ENCODE measurements at regions not wholly inside any gene's neighbourhood (a gene's known extent, or its start where the extent isn't known, plus 50 kb on each side); places are given as distances from the start of the nearest gene placed in this dataset.

- H3K27ac ChIP-seq (ENCODE audit: low read depth, low read length) = no peak overlapping the region
- no peak overlapping the region for H3K4me3 ChIP-seq (ENCODE audit: low read depth in 1 of 5, low read length in 5 of 5)
- H3K36me3 ChIP-seq (ENCODE audit: control insufficient read depth in 5 of 5, insufficient read depth in 5 of 5, low read length in 5 of 5) = no peaks in the 10 kb centered on the region
- H3K9me3 ChIP-seq (ENCODE audit: control insufficient read depth in 5 of 5, low read length in 5 of 5) = no peaks in the 10 kb centered on the region
- H3K4me1 ChIP-seq (ENCODE audit: control insufficient read depth in 5 of 5, insufficient read depth in 5 of 5, low read length in 5 of 5) = no peaks in the 10 kb centered on the region
- H3K9ac ChIP-seq (ENCODE audit: low read length in 5 of 5) = no peak overlapping the region
- peaks cover 0 to 2% (median 0%) of the 10 kb centered on the region in 5 donors for H3K27me3 ChIP-seq (ENCODE audit: control insufficient read depth in 5 of 5, insufficient read depth in 4 of 5, low read length in 5 of 5)
Observed at GRCh38 chr21:35548904-35549615, 500.0 kb upstream of the RUNX1 start.

- Histone ChIP-seq H3K4me3 (ENCODE audit: low read depth in 1 of 5, low read length in 5 of 5) (no peak overlapping the region), H3K36me3 (ENCODE audit: control insufficient read depth in 5 of 5, insufficient read depth in 5 of 5, low read length in 5 of 5) (no peaks in the 10 kb centered on the region), H3K27me3 (ENCODE audit: control insufficient read depth in 5 of 5, insufficient read depth in 4 of 5, low read length in 5 of 5) (peaks cover 0 to 2% (median 0%) of the 10 kb centered on the region in 5 donors), H3K9ac (ENCODE audit: low read length in 5 of 5) (no peak overlapping the region), H3K9me3 (ENCODE audit: control insufficient read depth in 5 of 5, low read length in 5 of 5) (no peaks in the 10 kb centered on the region), H3K27ac (ENCODE audit: low read depth, low read length) (no peak overlapping the region), H3K4me1 (ENCODE audit: control insufficient read depth in 5 of 5, insufficient read depth in 5 of 5, low read length in 5 of 5) (no peaks in the 10 kb centered on the region)
Observed at GRCh38 chr21:35547946-35548774, 499.1 kb upstream of the RUNX1 start.

GRCh38 chr21:35543746-35544145 lies 494.6 kb upstream of the RUNX1 start:
- Histone ChIP-seq H3K27ac (ENCODE audit: low read depth, low read length) (no peak overlapping the region), H3K27me3 (ENCODE audit: control insufficient read depth in 5 of 5, insufficient read depth in 4 of 5, low read length in 5 of 5) (peaks cover 0 to 2% (median 0%) of the 10 kb centered on the region in 5 donors), H3K9me3 (ENCODE audit: control insufficient read depth in 5 of 5, low read length in 5 of 5) (no peaks in the 10 kb centered on the region), H3K4me1 (ENCODE audit: control insufficient read depth in 5 of 5, insufficient read depth in 5 of 5, low read length in 5 of 5) (no peaks in the 10 kb centered on the region), H3K4me3 (ENCODE audit: low read depth in 1 of 5, low read length in 5 of 5) (no peak overlapping the region), H3K9ac (ENCODE audit: low read length in 5 of 5) (no peak overlapping the region), H3K36me3 (ENCODE audit: control insufficient read depth in 5 of 5, insufficient read depth in 5 of 5, low read length in 5 of 5) (no peaks in the 10 kb centered on the region)

- H3K4me3 ChIP-seq (ENCODE audit: low read depth in 1 of 5, low read length in 5 of 5) = no peak overlapping the region
- H3K27me3 ChIP-seq (ENCODE audit: control insufficient read depth in 5 of 5, insufficient read depth in 4 of 5, low read length in 5 of 5) = peaks cover 0 to 2% (median 0%) of the 10 kb centered on the region in 5 donors
- H3K9ac ChIP-seq (ENCODE audit: low read length in 5 of 5) = no peak overlapping the region
- H3K9me3 ChIP-seq (ENCODE audit: control insufficient read depth in 5 of 5, low read length in 5 of 5) = no peaks in the 10 kb centered on the region
- H3K27ac ChIP-seq (ENCODE audit: low read depth, low read length) = no peak overlapping the region
- no peaks in the 10 kb centered on the region for H3K36me3 ChIP-seq (ENCODE audit: control insufficient read depth in 5 of 5, insufficient read depth in 5 of 5, low read length in 5 of 5)
- H3K4me1 ChIP-seq (ENCODE audit: control insufficient read depth in 5 of 5, insufficient read depth in 5 of 5, low read length in 5 of 5) = no peaks in the 10 kb centered on the region
Observed at GRCh38 chr21:35540950-35541638, 492.0 kb upstream of the RUNX1 start.

- Histone ChIP-seq H3K4me3 (ENCODE audit: low read depth in 1 of 5, low read length in 5 of 5) (no peak overlapping the region), H3K4me1 (ENCODE audit: control insufficient read depth in 5 of 5, insufficient read depth in 5 of 5, low read length in 5 of 5) (no peaks in the 10 kb centered on the region), H3K36me3 (ENCODE audit: control insufficient read depth in 5 of 5, insufficient read depth in 5 of 5, low read length in 5 of 5) (no peaks in the 10 kb centered on the region), H3K27ac (ENCODE audit: low read depth, low read length) (no peak overlapping the region), H3K27me3 (ENCODE audit: control insufficient read depth in 5 of 5, insufficient read depth in 4 of 5, low read length in 5 of 5) (peaks cover 0 to 2% (median 0%) of the 10 kb centered on the region in 5 donors), H3K9me3 (ENCODE audit: control insufficient read depth in 5 of 5, low read length in 5 of 5) (peaks cover 0 to 3% (median 0%) of the 10 kb centered on the region in 5 donors), H3K9ac (ENCODE audit: low read length in 5 of 5) (no peak overlapping the region)
Observed at GRCh38 chr21:35538386-35538785, 489.3 kb upstream of the RUNX1 start.

GRCh38 chr21:35537604-35538003 lies 488.5 kb upstream of the RUNX1 start:
- Histone ChIP-seq H3K4me1 (ENCODE audit: control insufficient read depth in 5 of 5, insufficient read depth in 5 of 5, low read length in 5 of 5) (no peaks in the 10 kb centered on the region), H3K27me3 (ENCODE audit: control insufficient read depth in 5 of 5, insufficient read depth in 4 of 5, low read length in 5 of 5) (no peaks in the 10 kb centered on the region), H3K36me3 (ENCODE audit: control insufficient read depth in 5 of 5, insufficient read depth in 5 of 5, low read length in 5 of 5) (no peaks in the 10 kb centered on the region), H3K27ac (ENCODE audit: low read depth, low read length) (no peak overlapping the region), H3K9ac (ENCODE audit: low read length in 5 of 5) (no peak overlapping the region), H3K4me3 (ENCODE audit: low read depth in 1 of 5, low read length in 5 of 5) (no peak overlapping the region), H3K9me3 (ENCODE audit: control insufficient read depth in 5 of 5, low read length in 5 of 5) (peaks cover 0 to 3% (median 0%) of the 10 kb centered on the region in 5 donors)

- no peaks in the 10 kb centered on the region for H3K36me3 ChIP-seq (ENCODE audit: control insufficient read depth in 5 of 5, insufficient read depth in 5 of 5, low read length in 5 of 5)
- no peak overlapping the region for H3K4me3 ChIP-seq (ENCODE audit: low read depth in 1 of 5, low read length in 5 of 5)
- no peaks in the 10 kb centered on the region for H3K27me3 ChIP-seq (ENCODE audit: control insufficient read depth in 5 of 5, insufficient read depth in 4 of 5, low read length in 5 of 5)
- peaks cover 0 to 6% (median 4%) of the 10 kb centered on the region in 5 donors for H3K4me1 ChIP-seq (ENCODE audit: control insufficient read depth in 5 of 5, insufficient read depth in 5 of 5, low read length in 5 of 5)
- peaks cover 0 to 3% (median 0%) of the 10 kb centered on the region in 5 donors for H3K9me3 ChIP-seq (ENCODE audit: control insufficient read depth in 5 of 5, low read length in 5 of 5)
- no peak overlapping the region for H3K9ac ChIP-seq (ENCODE audit: low read length in 5 of 5)
- H3K27ac ChIP-seq (ENCODE audit: low read depth, low read length) = no peak overlapping the region
Observed at GRCh38 chr21:35533893-35534292, 484.8 kb upstream of the RUNX1 start.

- no peaks in the 10 kb centered on the region for H3K27me3 ChIP-seq (ENCODE audit: control insufficient read depth in 5 of 5, insufficient read depth in 4 of 5, low read length in 5 of 5)
- no peak overlapping the region for H3K9ac ChIP-seq (ENCODE audit: low read length in 5 of 5)
- H3K9me3 ChIP-seq (ENCODE audit: control insufficient read depth in 5 of 5, low read length in 5 of 5) = peaks cover 0 to 1% (median 0%) of the 10 kb centered on the region in 5 donors
- H3K27ac ChIP-seq (ENCODE audit: low read depth, low read length) = no peak overlapping the region
- no peak overlapping the region for H3K4me3 ChIP-seq (ENCODE audit: low read depth in 1 of 5, low read length in 5 of 5)
- peaks cover 0 to 15% (median 6%) of the 10 kb centered on the region in 5 donors for H3K4me1 ChIP-seq (ENCODE audit: control insufficient read depth in 5 of 5, insufficient read depth in 5 of 5, low read length in 5 of 5)
- H3K36me3 ChIP-seq (ENCODE audit: control insufficient read depth in 5 of 5, insufficient read depth in 5 of 5, low read length in 5 of 5) = no peaks in the 10 kb centered on the region
Observed at GRCh38 chr21:35530766-35531165, 481.7 kb upstream of the RUNX1 start.

GRCh38 chr21:35529171-35529863 lies 480.2 kb upstream of the RUNX1 start:
- peak overlapping the region; percentile 14 for H3K27ac ChIP-seq (ENCODE audit: low read depth, low read length)
- H3K36me3 ChIP-seq (ENCODE audit: control insufficient read depth in 5 of 5, insufficient read depth in 5 of 5, low read length in 5 of 5) = no peaks in the 10 kb centered on the region
- H3K4me1 ChIP-seq (ENCODE audit: control insufficient read depth in 5 of 5, insufficient read depth in 5 of 5, low read length in 5 of 5) = peaks cover 0 to 15% (median 6%) of the 10 kb centered on the region in 5 donors
- H3K9me3 ChIP-seq (ENCODE audit: control insufficient read depth in 5 of 5, low read length in 5 of 5) = no peaks in the 10 kb centered on the region
- H3K9ac ChIP-seq (ENCODE audit: low read length in 5 of 5) = peak overlapping the region in 3 of 5 donors; percentile 51 to 62 (median 53)
- no peaks in the 10 kb centered on the region for H3K27me3 ChIP-seq (ENCODE audit: control insufficient read depth in 5 of 5, insufficient read depth in 4 of 5, low read length in 5 of 5)
- peak overlapping the region; percentile 43 to 69 (median 56) for H3K4me3 ChIP-seq (ENCODE audit: low read depth in 1 of 5, low read length in 5 of 5)

Measured in subcutaneous abdominal adipose tissue (tissue), 5 donors.